Naive thymus-derived CD4-positive, alpha-beta T cell (primary cell): ENCODE measurements at regions not wholly inside any gene's neighbourhood (a gene's known extent, or its start where the extent isn't known, plus 50 kb on each side); places are given as distances from the start of the nearest gene placed in this dataset.

ENCODE experiments used
- ATAC-seq: fragments of 150-1000 bp; cut with Tn5 transposase; 2 replicates; pipeline ENCODE4 v1.10.0; 2021; ENCODE audit warnings: mild to moderate bottlenecking, moderate library complexity
- CTCF ChIA-PET: fragments of 350-600 bp; sonication (Branson Sonifier 250); formaldehyde crosslinking; loops from one replicate; lab custom pipeline; 2021; ENCODE audit warnings: antibody characterized with exemption; lab: Charles Lee
- POLR2A ChIA-PET: fragments of 350-600 bp; sonication (Branson Sonifier 250); formaldehyde crosslinking; loops from one replicate; lab custom pipeline; 2021; ENCODE audit warnings: antibody characterized with exemption, inconsistent platforms; lab: Charles Lee
- DNase-seq, 9 donors: peaks; one replicate each; pipeline versions ENCODE4 v3.0.0 to v3.0.0-alpha.2; 2020 to 2022; ENCODE audit warnings: mixed read lengths in 1 of 9
- H3K27ac ChIP-seq: one replicate; pipeline ENCODE4 v1.7.0; 2013; ENCODE audit warnings: mild to moderate bottlenecking, low read depth, low read length, moderate library complexity
- H3K27me3 ChIP-seq, 2 donors: one replicate each; pipeline ENCODE4 v1.7.0; 2013; ENCODE audit warnings: low read length in 2 of 2, mild to moderate bottlenecking in 2 of 2, moderate library complexity in 2 of 2; ENCODE audit not compliant: control insufficient read depth in 2 of 2, insufficient read depth in 2 of 2
- H3K36me3 ChIP-seq, 3 experiments: 1 replicate in 2 of 3; 2 replicates in 1 of 3; pipeline ENCODE4 v1.7.0; 2013; ENCODE audit warnings: low read length in 3 of 3, mild to moderate bottlenecking in 3 of 3, moderate library complexity in 1 of 3; ENCODE audit not compliant: insufficient read depth in 3 of 3, control insufficient read depth in 2 of 3
- H3K4me1 ChIP-seq, 2 donors: one replicate each; pipeline ENCODE4 v1.7.0; 2013; ENCODE audit warnings: low read length in 2 of 2, mild to moderate bottlenecking in 2 of 2, moderate library complexity in 1 of 2; ENCODE audit not compliant: control insufficient read depth in 2 of 2, insufficient read depth in 2 of 2
- H3K4me3 ChIP-seq: 2 replicates; pipeline ENCODE4 v1.7.0; 2013; ENCODE audit warnings: mild to moderate bottlenecking, low read length
- H3K9me3 ChIP-seq, 3 experiments: 1 replicate in 2 of 3; 2 replicates in 1 of 3; pipeline ENCODE4 v1.7.0; 2013; ENCODE audit warnings: low read length in 3 of 3; ENCODE audit not compliant: control insufficient read depth in 2 of 3
- H3K27ac Mint-ChIP-seq, 9 donors: one replicate each; pipeline ENCODE4 v1.8.0; 2020 to 2022; ENCODE audit warnings: mixed read lengths in 9 of 9, mild to moderate bottlenecking in 8 of 9, moderate library complexity in 5 of 9, inconsistent platforms in 2 of 9
- H3K27me3 Mint-ChIP-seq, 5 donors: one replicate each; pipeline ENCODE4 v1.8.0; 2021 to 2022; ENCODE audit warnings: mixed read lengths in 5 of 5, mild to moderate bottlenecking in 1 of 5
- H3K36me3 Mint-ChIP-seq, 5 donors: one replicate each; pipeline ENCODE4 v1.8.0; 2020 to 2022; ENCODE audit warnings: mixed read lengths in 5 of 5, mild to moderate bottlenecking in 3 of 5, inconsistent platforms in 1 of 5
- H3K4me1 Mint-ChIP-seq, 7 donors: one replicate each; pipeline ENCODE4 v1.8.0; 2020 to 2022; ENCODE audit warnings: mixed read lengths in 7 of 7, mild to moderate bottlenecking in 3 of 7, inconsistent platforms in 1 of 7
- H3K4me3 Mint-ChIP-seq, 10 donors: one replicate each; pipeline ENCODE4 v1.8.0; 2020 to 2022; ENCODE audit warnings: mild to moderate bottlenecking in 10 of 10, mixed read lengths in 10 of 10, moderate library complexity in 6 of 10, inconsistent platforms in 2 of 10
- H3K9me3 Mint-ChIP-seq, 11 donors: one replicate each; pipeline ENCODE4 v1.8.0; 2020 to 2022; ENCODE audit warnings: mixed read lengths in 11 of 11, mild to moderate bottlenecking in 4 of 11, inconsistent platforms in 1 of 11, moderate library complexity in 1 of 11
- intact Hi-C, 2 donors: fragments of 100-400 bp; cut with micrococcal nuclease; formaldehyde crosslinking; loops; one replicate each; pipeline ENCODE4 v1.15.1; 2023

DNA sequence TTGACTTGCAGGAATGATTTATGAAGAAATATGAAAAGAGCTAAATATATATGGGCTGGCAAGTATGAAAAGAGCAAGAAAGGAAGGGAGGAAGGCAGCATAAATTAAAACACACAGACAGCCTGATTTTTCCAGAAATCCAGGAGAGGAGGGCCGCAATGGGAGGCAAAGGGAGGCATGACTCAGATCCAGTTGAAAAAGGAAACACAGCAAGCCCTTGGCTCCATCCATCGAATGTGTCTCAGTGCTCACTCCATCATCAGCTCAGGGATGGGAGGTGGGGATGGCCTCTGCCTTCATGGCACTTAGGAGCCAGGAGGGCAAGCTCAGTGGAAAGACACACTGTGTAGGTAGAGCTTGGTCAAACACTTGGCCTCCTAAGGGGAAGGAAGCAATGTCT is 75.7 kb upstream of the PDZD8 start:
- ATAC-seq, result no peak
- no peak for DNase-seq
- H3K36me3 Mint-ChIP-seq, result peaks cover 0 to 20% (median 11%) of the 10 kb centered on the region in 5 donors
- H3K4me3 Mint-ChIP-seq, result no peak overlapping the region
- H3K27ac Mint-ChIP-seq, result no peak overlapping the region
- Histone ChIP-seq H3K36me3 (no peaks in the 10 kb centered on the region), H3K27me3 (no peaks in the 10 kb centered on the region), H3K4me1 (no peaks in the 10 kb centered on the region), H3K27ac (no peak overlapping the region), H3K9me3 (peaks cover 0 to 6% (median 0%) of the 10 kb centered on the region in 3 experiments), H3K4me3 (no peak overlapping the region)
- CTCF ChIA-PET, result interaction anchor here (0.7 kb wide), 1 partner anchor 24 kb away, joined by 3 read pairs; no protein-coding TSS in a partner anchor
- H3K9me3 Mint-ChIP-seq, result peaks cover 12 to 57% (median 22%) of the 10 kb centered on the region in 11 donors
- peaks cover 0 to 42% (median 31%) of the 10 kb centered on the region in 5 donors for H3K27me3 Mint-ChIP-seq
- intact Hi-C loops, result no loop called here
- POLR2A ChIA-PET, result no interaction called here
- peaks cover 0 to 4% (median 0%) of the 10 kb centered on the region in 7 donors for H3K4me1 Mint-ChIP-seq

- peaks cover 0 to 50% (median 27%) of the 10 kb centered on the region in 5 donors for H3K27me3 Mint-ChIP-seq
- H3K9me3 ChIP-seq, result peaks cover 0 to 10% (median 0%) of the 10 kb centered on the region in 3 experiments
- DNase-seq (no peak), ATAC-seq (no peak)
- H3K36me3 Mint-ChIP-seq, result peaks cover 0 to 21% (median 16%) of the 10 kb centered on the region in 5 donors
- H3K27ac Mint-ChIP-seq, result no peak overlapping the region
- no peaks in the 10 kb centered on the region for H3K27me3 ChIP-seq
- intact Hi-C loops, result no loop called here
- no peaks in the 10 kb centered on the region for H3K4me1 Mint-ChIP-seq
- ChIA-PET POLR2A (no interaction called here), CTCF (no interaction called here)
- H3K9me3 Mint-ChIP-seq, result peaks cover 12 to 70% (median 28%) of the 10 kb centered on the region in 11 donors
- no peaks in the 10 kb centered on the region for H3K4me1 ChIP-seq
- H3K4me3 ChIP-seq, result no peak overlapping the region
- H3K36me3 ChIP-seq, result no peaks in the 10 kb centered on the region
- no peak overlapping the region for H3K4me3 Mint-ChIP-seq
- H3K27ac ChIP-seq, result no peak overlapping the region
Measured at GRCh38 chr10:117449636-117450035, 74.4 kb upstream of the PDZD8 start.

DNA sequence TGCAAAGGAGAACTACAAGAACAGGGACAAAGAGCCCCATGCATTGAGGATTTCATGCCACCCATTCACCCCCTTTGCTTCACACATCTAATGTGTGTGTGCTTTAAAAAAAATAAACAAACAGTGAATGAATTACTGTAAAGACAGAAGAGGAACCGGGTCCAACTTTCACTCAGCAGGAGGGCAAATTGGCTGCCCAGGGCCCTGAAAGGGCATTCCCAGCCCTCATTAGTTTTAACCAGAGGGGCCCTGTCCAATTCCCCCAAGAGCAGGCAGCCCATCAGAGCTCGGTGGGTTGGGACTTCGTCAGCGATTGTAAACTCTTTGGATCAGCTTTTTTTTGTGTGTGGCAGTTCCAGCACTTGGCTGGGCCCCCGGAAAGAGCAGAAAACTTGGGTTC is 73.6 kb upstream of the PDZD8 start:
- ATAC-seq (no peak), DNase-seq (no peak)
- no peak overlapping the region for H3K27ac ChIP-seq
- H3K36me3 Mint-ChIP-seq, result peaks cover 0 to 21% (median 16%) of the 10 kb centered on the region in 5 donors
- H3K9me3 ChIP-seq, result peaks cover 0 to 10% (median 0%) of the 10 kb centered on the region in 3 experiments
- intact Hi-C loops, result no loop called here
- no peak overlapping the region for H3K4me3 ChIP-seq
- H3K27me3 Mint-ChIP-seq, result peaks cover 0 to 50% (median 23%) of the 10 kb centered on the region in 5 donors
- CTCF ChIA-PET, result no interaction called here
- H3K4me3 Mint-ChIP-seq, result no peak overlapping the region
- no peaks in the 10 kb centered on the region for H3K36me3 ChIP-seq
- H3K9me3 Mint-ChIP-seq, result peaks cover 12 to 69% (median 28%) of the 10 kb centered on the region in 11 donors
- H3K4me1 ChIP-seq, result no peaks in the 10 kb centered on the region
- H3K4me1 Mint-ChIP-seq, result no peaks in the 10 kb centered on the region
- no peaks in the 10 kb centered on the region for H3K27me3 ChIP-seq
- no peak overlapping the region for H3K27ac Mint-ChIP-seq
- POLR2A ChIA-PET, result no interaction called here

GRCh38 chr10:117445992-117446391 is 70.8 kb upstream of the PDZD8 start:
- no peaks in the 10 kb centered on the region for H3K27me3 ChIP-seq
- no peaks in the 10 kb centered on the region for H3K4me1 ChIP-seq
- intact Hi-C loops, result no loop called here
- H3K4me1 Mint-ChIP-seq, result peaks cover 0 to 4% (median 0%) of the 10 kb centered on the region in 7 donors
- ATAC-seq (no peak), DNase-seq (no peak)
- no peak overlapping the region for H3K4me3 ChIP-seq
- peaks cover 0 to 52% (median 32%) of the 10 kb centered on the region in 5 donors for H3K27me3 Mint-ChIP-seq
- ChIA-PET POLR2A (no interaction called here), CTCF (no interaction called here)
- H3K4me3 Mint-ChIP-seq, result no peak overlapping the region
- H3K36me3 ChIP-seq, result no peaks in the 10 kb centered on the region
- H3K27ac ChIP-seq, result no peak overlapping the region
- peaks cover 11 to 58% (median 25%) of the 10 kb centered on the region in 11 donors for H3K9me3 Mint-ChIP-seq
- H3K9me3 ChIP-seq, result peaks cover 0 to 10% (median 0%) of the 10 kb centered on the region in 3 experiments
- H3K27ac Mint-ChIP-seq, result no peak overlapping the region
- peaks cover 0 to 16% (median 7%) of the 10 kb centered on the region in 5 donors for H3K36me3 Mint-ChIP-seq

- Mint-ChIP-seq H3K36me3 (peaks cover 0 to 12% (median 7%) of the 10 kb centered on the region in 5 donors), H3K4me1 (peaks cover 0 to 4% (median 0%) of the 10 kb centered on the region in 7 donors), H3K4me3 (no peak overlapping the region), H3K27ac (no peak overlapping the region), H3K27me3 (peaks cover 0 to 43% (median 39%) of the 10 kb centered on the region in 5 donors), H3K9me3 (peaks cover 7 to 57% (median 22%) of the 10 kb centered on the region in 11 donors)
- ChIA-PET CTCF (interaction anchor here (0.7 kb wide), 1 partner anchor 8 kb away, joined by 3 read pairs; no protein-coding TSS in a partner anchor), POLR2A (no interaction called here)
- DNase-seq, result no peak
- Histone ChIP-seq H3K9me3 (peaks cover 0 to 10% (median 0%) of the 10 kb centered on the region in 3 experiments), H3K27ac (no peak overlapping the region), H3K4me3 (no peak overlapping the region), H3K4me1 (no peaks in the 10 kb centered on the region), H3K36me3 (no peaks in the 10 kb centered on the region), H3K27me3 (no peaks in the 10 kb centered on the region)
- ATAC-seq, result no peak
- intact Hi-C loops, result no loop called here
Measured at GRCh38 chr10:117444497-117445040, 69.3 kb upstream of the PDZD8 start.

- Histone ChIP-seq H3K9me3 (peaks cover 0 to 10% (median 0%) of the 10 kb centered on the region in 3 experiments), H3K27me3 (no peaks in the 10 kb centered on the region), H3K36me3 (no peaks in the 10 kb centered on the region), H3K4me1 (no peaks in the 10 kb centered on the region), H3K4me3 (no peak overlapping the region), H3K27ac (no peak overlapping the region)
- Mint-ChIP-seq H3K27me3 (peaks cover 0 to 45% (median 42%) of the 10 kb centered on the region in 5 donors), H3K36me3 (peaks cover 0 to 12% (median 7%) of the 10 kb centered on the region in 5 donors), H3K27ac (no peak overlapping the region), H3K9me3 (peaks cover 7 to 51% (median 21%) of the 10 kb centered on the region in 11 donors), H3K4me1 (peaks cover 0 to 4% (median 0%) of the 10 kb centered on the region in 7 donors), H3K4me3 (no peak overlapping the region)
- ChIA-PET POLR2A (no interaction called here), CTCF (no interaction called here)
- no peak for ATAC-seq
- no peak for DNase-seq
- intact Hi-C loops, result loop anchor here in 1 of 2 donors (1.0 kb wide), 1 partner anchor 798 kb away; no protein-coding TSS in a partner anchor
Measured at GRCh38 chr10:117443686-117444041, 68.4 kb upstream of the PDZD8 start.
